CD4-positive, alpha-beta T cell treated with Interleukin-17A for 4 hours (primary cell): ENCODE measurements at regions not wholly inside any gene's neighbourhood (a gene's known extent, or its start where the extent isn't known, plus 50 kb on each side); places are given as distances from the start of the nearest gene placed in this dataset.
"Not testable (repeated sequence)": the region's sequence is repeated elsewhere in the genome, so short reads cannot be mapped to it uniquely, and the experiment has no call there.

ENCODE experiments used
- DNase-seq: peaks from one replicate; pipeline ENCODE4 v3.0.0-alpha.2; 2020; ENCODE audit warnings: mixed read lengths

GRCh38 chr4:3967204-3967603, 201.0 kb downstream of the ADRA2C start:
- DNase-seq: not testable (repeated sequence)

- not testable (repeated sequence) for DNase-seq
These were observed 206.4 kb downstream of the ADRA2C start for GRCh38 chr4:3972626-3973025.

GRCh38 chr4:3973581-3974200, 207.5 kb downstream of the ADRA2C start:
- not testable (repeated sequence) for DNase-seq

GRCh38 chr4:3983518-3984125, 217.4 kb downstream of the ADRA2C start:
- not testable (repeated sequence) for DNase-seq

GRCh38 chr4:3984796-3985195, 218.6 kb downstream of the ADRA2C start:
- DNase-seq: not testable (repeated sequence)

GRCh38 chr4:3986412-3986811, 220.2 kb downstream of the ADRA2C start:
- not testable (repeated sequence) for DNase-seq

GRCh38 chr4:3997386-3997785, 229.3 kb downstream of the OTOP1 start:
- not testable (repeated sequence) for DNase-seq

- not testable (repeated sequence) for DNase-seq
These were observed 222.7 kb downstream of the OTOP1 start for GRCh38 chr4:4004036-4004435.

GRCh38 chr4:4004702-4005101, 222.0 kb downstream of the OTOP1 start:
- DNase-seq: not testable (repeated sequence)

GRCh38 chr4:4006356-4006755, 220.4 kb downstream of the OTOP1 start:
- DNase-seq: not testable (repeated sequence)

GRCh38 chr4:4019071-4019470, 207.7 kb downstream of the OTOP1 start:
- not testable (repeated sequence) for DNase-seq

- not testable (repeated sequence) for DNase-seq
These were observed 205.6 kb downstream of the OTOP1 start for GRCh38 chr4:4021161-4021560.

- not testable (repeated sequence) for DNase-seq
These were observed 200.0 kb downstream of the OTOP1 start for GRCh38 chr4:4026708-4027107.

GRCh38 chr4:4028752-4029151, 198.0 kb downstream of the OTOP1 start:
- DNase-seq: not testable (repeated sequence)

- not testable (repeated sequence) for DNase-seq
These were observed 196.2 kb downstream of the OTOP1 start for GRCh38 chr4:4030509-4030908.

GRCh38 chr4:4031446-4032135, 195.1 kb downstream of the OTOP1 start:
- DNase-seq: not testable (repeated sequence)

- not testable (repeated sequence) for DNase-seq
These were observed 194.4 kb downstream of the OTOP1 start for GRCh38 chr4:4032364-4032763.

- DNase-seq: peak; percentile 4
These were observed 193.7 kb downstream of the OTOP1 start for GRCh38 chr4:4032801-4033605.

- not testable (repeated sequence) for DNase-seq
These were observed 189.2 kb downstream of the OTOP1 start for GRCh38 chr4:4037399-4038138.

- not testable (repeated sequence) for DNase-seq
These were observed 180.9 kb downstream of the OTOP1 start for GRCh38 chr4:4045823-4046222.

GRCh38 chr4:4046686-4047085, 180.0 kb downstream of the OTOP1 start:
- not testable (repeated sequence) for DNase-seq

GRCh38 chr4:4047202-4047601, 179.5 kb downstream of the OTOP1 start:
- DNase-seq: not testable (repeated sequence)
